ENCODE measurements at regions not wholly inside any gene's neighbourhood (a gene's known extent, or its start where the extent isn't known, plus 50 kb on each side); places are given as distances from the start of the nearest gene placed in this dataset.
A peak's percentile ranks its signal among the peaks of the same experiment; 100 is the strongest.

DNA sequence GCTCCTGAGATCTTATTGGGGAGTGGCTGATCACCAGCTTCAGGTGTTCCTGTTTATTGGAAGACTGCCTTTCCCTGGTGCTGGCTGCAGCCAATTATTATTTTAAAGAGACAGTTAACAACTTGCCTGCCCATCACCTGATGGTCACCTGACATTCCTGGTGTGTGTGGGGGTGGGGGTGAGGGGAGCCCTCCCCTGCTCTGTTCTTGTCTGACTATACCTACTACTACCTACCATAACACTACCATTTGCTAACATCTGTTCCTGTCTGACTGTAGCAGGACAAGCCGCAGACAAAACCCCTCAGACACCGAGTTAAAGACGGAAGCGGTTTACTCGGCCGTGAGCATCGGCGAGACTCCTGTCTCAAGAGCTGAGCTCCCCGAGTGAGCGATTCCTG lies 54.9 kb upstream of the NBPF3 start:
- ChIA-PET CTCF (interaction anchor here (0.5 to 3.3 kb wide), 5 partner anchors 16 to 140 kb away, joined by 4 to 18 read pairs (median 6); no protein-coding TSS in a partner anchor), POLR2A (no interaction called here)
- ATAC-seq: no peak
- no peak overlapping the region for H3K27ac Mint-ChIP-seq
- peaks cover 15% of the 10 kb centered on the region for H3K36me3 Mint-ChIP-seq
- no peaks in the 10 kb centered on the region; the same call in 1 of the 2 replicates for H3K27me3 Mint-ChIP-seq (ENCODE audit: low read depth)
- TF ChIP-seq, protein P1, sequence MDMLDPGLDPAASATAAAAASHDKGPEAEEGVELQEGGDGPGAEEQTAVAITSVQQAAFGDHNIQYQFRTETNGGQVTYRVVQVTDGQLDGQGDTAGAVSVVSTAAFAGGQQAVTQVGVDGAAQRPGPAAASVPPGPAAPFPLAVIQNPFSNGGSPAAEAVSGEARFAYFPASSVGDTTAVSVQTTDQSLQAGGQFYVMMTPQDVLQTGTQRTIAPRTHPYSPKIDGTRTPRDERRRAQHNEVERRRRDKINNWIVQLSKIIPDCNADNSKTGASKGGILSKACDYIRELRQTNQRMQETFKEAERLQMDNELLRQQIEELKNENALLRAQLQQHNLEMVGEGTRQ (CRISPR knock-in tag; IDR thresholded peaks at IDR 0.05): peak; percentile 60
- TF ChIP-seq, protein P2, sequence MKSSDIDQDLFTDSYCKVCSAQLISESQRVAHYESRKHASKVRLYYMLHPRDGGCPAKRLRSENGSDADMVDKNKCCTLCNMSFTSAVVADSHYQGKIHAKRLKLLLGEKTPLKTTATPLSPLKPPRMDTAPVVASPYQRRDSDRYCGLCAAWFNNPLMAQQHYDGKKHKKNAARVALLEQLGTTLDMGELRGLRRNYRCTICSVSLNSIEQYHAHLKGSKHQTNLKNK (CRISPR knock-in tag; IDR thresholded peaks at IDR 0.05): no peak
- peaks cover 22% of the 10 kb centered on the region for H3K4me1 Mint-ChIP-seq
- no peak for DNase-seq (ENCODE audit: low spot score)
- H3K4me3 Mint-ChIP-seq: no peak overlapping the region
- peaks cover 15% of the 10 kb centered on the region for H3K9me3 Mint-ChIP-seq

DNA sequence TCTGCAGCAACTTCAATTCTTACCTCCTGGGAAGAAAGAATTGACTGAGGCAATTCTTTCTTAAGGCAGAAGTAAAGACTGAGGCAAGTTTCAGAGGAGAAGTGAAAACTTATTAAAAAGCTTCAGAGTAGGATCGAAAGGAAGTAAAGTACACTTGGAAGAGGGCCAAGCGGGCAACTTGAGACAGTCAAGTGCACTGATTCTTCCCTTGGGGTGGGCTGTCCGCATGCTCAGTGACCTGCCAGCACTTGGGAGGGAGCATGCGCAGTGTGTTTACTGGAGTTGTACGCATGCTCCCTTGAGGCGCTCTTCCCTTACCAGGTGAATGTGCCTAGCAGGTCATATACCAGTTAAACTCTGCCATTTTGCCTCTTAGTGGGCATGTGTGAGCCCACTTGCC lies 55.3 kb upstream of the NBPF3 start:
- Mint-ChIP-seq H3K4me1 (peaks cover 22% of the 10 kb centered on the region), H3K27ac (no peak overlapping the region), H3K4me3 (no peak overlapping the region), H3K27me3 (ENCODE audit: low read depth) (no peaks in the 10 kb centered on the region; the same call in 1 of the 2 replicates), H3K36me3 (peaks cover 11% of the 10 kb centered on the region), H3K9me3 (peaks cover 15% of the 10 kb centered on the region)
- ATAC-seq (no peak), DNase-seq (ENCODE audit: low spot score) (no peak)
- POLR2A ChIA-PET: no interaction called here
- CTCF ChIA-PET: interaction anchor here (0.5 to 3.3 kb wide), 9 partner anchors 12 to 140 kb away, joined by 3 to 18 read pairs (median 5); no protein-coding TSS in a partner anchor
- TF ChIP-seq, protein P3, sequence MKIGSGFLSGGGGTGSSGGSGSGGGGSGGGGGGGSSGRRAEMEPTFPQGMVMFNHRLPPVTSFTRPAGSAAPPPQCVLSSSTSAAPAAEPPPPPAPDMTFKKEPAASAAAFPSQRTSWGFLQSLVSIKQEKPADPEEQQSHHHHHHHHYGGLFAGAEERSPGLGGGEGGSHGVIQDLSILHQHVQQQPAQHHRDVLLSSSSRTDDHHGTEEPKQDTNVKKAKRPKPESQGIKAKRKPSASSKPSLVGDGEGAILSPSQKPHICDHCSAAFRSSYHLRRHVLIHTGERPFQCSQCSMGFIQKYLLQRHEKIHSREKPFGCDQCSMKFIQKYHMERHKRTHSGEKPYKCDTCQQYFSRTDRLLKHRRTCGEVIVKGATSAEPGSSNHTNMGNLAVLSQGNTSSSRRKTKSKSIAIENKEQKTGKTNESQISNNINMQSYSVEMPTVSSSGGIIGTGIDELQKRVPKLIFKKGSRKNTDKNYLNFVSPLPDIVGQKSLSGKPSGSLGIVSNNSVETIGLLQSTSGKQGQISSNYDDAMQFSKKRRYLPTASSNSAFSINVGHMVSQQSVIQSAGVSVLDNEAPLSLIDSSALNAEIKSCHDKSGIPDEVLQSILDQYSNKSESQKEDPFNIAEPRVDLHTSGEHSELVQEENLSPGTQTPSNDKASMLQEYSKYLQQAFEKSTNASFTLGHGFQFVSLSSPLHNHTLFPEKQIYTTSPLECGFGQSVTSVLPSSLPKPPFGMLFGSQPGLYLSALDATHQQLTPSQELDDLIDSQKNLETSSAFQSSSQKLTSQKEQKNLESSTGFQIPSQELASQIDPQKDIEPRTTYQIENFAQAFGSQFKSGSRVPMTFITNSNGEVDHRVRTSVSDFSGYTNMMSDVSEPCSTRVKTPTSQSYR (CRISPR knock-in tag; IDR thresholded peaks at IDR 0.05): no peak
- TF ChIP-seq, protein P4, sequence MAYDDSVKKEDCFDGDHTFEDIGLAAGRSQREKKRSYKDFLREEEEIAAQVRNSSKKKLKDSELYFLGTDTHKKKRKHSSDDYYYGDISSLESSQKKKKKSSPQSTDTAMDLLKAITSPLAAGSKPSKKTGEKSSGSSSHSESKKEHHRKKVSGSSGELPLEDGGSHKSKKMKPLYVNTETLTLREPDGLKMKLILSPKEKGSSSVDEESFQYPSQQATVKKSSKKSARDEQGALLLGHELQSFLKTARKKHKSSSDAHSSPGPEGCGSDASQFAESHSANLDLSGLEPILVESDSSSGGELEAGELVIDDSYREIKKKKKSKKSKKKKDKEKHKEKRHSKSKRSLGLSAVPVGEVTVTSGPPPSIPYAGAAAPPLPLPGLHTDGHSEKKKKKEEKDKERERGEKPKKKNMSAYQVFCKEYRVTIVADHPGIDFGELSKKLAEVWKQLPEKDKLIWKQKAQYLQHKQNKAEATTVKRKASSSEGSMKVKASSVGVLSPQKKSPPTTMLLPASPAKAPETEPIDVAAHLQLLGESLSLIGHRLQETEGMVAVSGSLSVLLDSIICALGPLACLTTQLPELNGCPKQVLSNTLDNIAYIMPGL (CRISPR knock-in tag; IDR thresholded peaks at IDR 0.05): no peak

DNA sequence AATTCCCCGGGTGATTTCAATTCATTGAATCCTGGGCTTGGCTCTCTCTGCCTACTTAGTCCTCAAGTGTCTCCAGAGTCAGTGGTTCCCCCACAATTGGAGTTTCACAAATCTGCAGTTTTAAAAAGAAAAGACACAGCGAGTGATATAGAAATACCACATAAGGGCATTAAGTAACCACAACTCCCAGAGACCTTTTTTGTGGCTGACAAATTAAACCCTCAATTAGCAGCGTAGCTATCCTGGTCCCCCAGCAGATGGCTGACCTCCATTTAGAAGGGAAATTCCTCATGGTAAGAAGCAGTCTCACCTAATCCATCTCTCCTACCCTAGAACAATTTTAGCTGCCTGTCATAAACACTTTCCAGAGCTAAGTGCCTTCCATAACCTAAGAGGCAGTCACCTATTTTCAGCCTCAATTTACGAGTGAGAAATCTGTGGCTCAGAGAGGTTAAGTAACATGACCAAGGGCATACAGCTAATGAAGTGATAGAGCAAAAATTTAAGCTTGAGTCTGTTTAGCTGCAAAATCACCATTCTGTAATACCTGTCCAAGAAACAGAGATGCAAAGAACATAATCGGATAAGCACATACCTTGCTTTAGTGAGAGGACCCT lies 56.0 kb upstream of the NBPF3 start:
- Mint-ChIP-seq H3K27me3 (ENCODE audit: low read depth) (no peaks in the 10 kb centered on the region; the same call in 1 of the 2 replicates), H3K36me3 (peaks cover 11% of the 10 kb centered on the region), H3K4me1 (peaks cover 22% of the 10 kb centered on the region), H3K4me3 (no peak overlapping the region), H3K27ac (no peak overlapping the region), H3K9me3 (peaks cover 16% of the 10 kb centered on the region)
- ChIA-PET POLR2A (no interaction called here), CTCF (interaction anchor here (1.0 to 3.3 kb wide), 10 partner anchors 12 to 166 kb away, joined by 3 to 18 read pairs (median 4); no protein-coding TSS in a partner anchor)
- DNase-seq (ENCODE audit: low spot score) (no peak), ATAC-seq (no peak)
- TF ChIP-seq NFATC4 (CRISPR knock-in tag; IDR thresholded peaks at IDR 0.05) (no peak), TEAD1 (CRISPR knock-in tag; IDR thresholded peaks at IDR 0.05) (no peak), ZNF138 (CRISPR knock-in tag; conservative IDR thresholded peaks at IDR 0.05) (no peak), MXD4 (CRISPR knock-in tag; IDR thresholded peaks at IDR 0.05; ENCODE audit: borderline replicate concordance) (no peak)
- TF ChIP-seq, protein P5, sequence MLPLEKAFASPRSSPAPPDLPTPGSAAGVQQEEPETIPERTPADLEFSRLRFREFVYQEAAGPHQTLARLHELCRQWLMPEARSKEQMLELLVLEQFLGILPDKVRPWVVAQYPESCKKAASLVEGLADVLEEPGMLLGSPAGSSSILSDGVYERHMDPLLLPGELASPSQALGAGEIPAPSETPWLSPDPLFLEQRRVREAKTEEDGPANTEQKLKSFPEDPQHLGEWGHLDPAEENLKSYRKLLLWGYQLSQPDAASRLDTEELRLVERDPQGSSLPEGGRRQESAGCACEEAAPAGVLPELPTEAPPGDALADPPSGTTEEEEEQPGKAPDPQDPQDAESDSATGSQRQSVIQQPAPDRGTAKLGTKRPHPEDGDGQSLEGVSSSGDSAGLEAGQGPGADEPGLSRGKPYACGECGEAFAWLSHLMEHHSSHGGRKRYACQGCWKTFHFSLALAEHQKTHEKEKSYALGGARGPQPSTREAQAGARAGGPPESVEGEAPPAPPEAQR (CRISPR knock-in tag; IDR thresholded peaks at IDR 0.05): no peak
- TF ChIP-seq, protein P6, sequence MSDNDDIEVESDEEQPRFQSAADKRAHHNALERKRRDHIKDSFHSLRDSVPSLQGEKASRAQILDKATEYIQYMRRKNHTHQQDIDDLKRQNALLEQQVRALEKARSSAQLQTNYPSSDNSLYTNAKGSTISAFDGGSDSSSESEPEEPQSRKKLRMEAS (CRISPR knock-in tag; IDR thresholded peaks at IDR 0.05): no peak

Measured in WTC11 (cell line).